OCI-LY1 (cell line): ENCODE measurements at regions not wholly inside any gene's neighbourhood (a gene's known extent, or its start where the extent isn't known, plus 50 kb on each side); places are given as distances from the start of the nearest gene placed in this dataset.
A peak's percentile ranks its signal among the peaks of the same experiment; 100 is the strongest.

ENCODE experiments used
- H2AFZ ChIP-seq: fragments of 200-600 bp; sonication (generic), shearing (Covaris generic); 2 replicates; pipeline ENCODE4 v1.6.0; 2014; ENCODE audit warnings: antibody characterized with exemption, mild to moderate bottlenecking, low read length
- H3F3A ChIP-seq: fragments of 200-600 bp; sonication (generic), shearing (Covaris generic); 2 replicates; pipeline ENCODE4 v1.6.0; 2014; ENCODE audit warnings: mild to moderate bottlenecking, antibody characterized with exemption, low read length, moderate library complexity; ENCODE audit not compliant: insufficient read depth
- H3K27ac ChIP-seq: fragments of 200-600 bp; sonication (generic); 2 replicates; pipeline ENCODE4 v1.5.1; 2014; ENCODE audit warnings: low read length, mixed run types, mild to moderate bottlenecking, low read depth; ENCODE audit not compliant: poor library complexity, severe bottlenecking
- H3K27me3 ChIP-seq: fragments of 200-600 bp; sonication (generic); 2 replicates; pipeline ENCODE4 v1.6.0; 2014; ENCODE audit warnings: antibody characterized with exemption, mild to moderate bottlenecking, low read length, moderate library complexity; ENCODE audit not compliant: insufficient read depth
- H3K36me3 ChIP-seq: fragments of 200-600 bp; sonication (generic); 2 replicates; pipeline ENCODE4 v1.6.1; 2014; ENCODE audit warnings: mild to moderate bottlenecking, antibody characterized with exemption, low read length, moderate library complexity, mixed read lengths; ENCODE audit not compliant: insufficient read depth
- H3K4me1 ChIP-seq: fragments of 200-600 bp; sonication (generic); 2 replicates; pipeline ENCODE4 v1.5.1; 2014; ENCODE audit warnings: mild to moderate bottlenecking, low read length, moderate library complexity; ENCODE audit not compliant: insufficient read depth, severe bottlenecking
- H3K4me2 ChIP-seq: fragments of 200-600 bp; sonication (generic), shearing (Covaris generic); 2 replicates; pipeline ENCODE4 v1.6.1; 2014; ENCODE audit warnings: low read length
- H3K4me3 ChIP-seq: fragments of 200-600 bp; sonication (generic); 2 replicates; pipeline ENCODE4 v1.5.1; 2014; ENCODE audit warnings: low read length, low read depth, mild to moderate bottlenecking, mixed read lengths; ENCODE audit not compliant: poor library complexity, severe bottlenecking
- H3K79me2 ChIP-seq: fragments of 200-600 bp; shearing (Covaris generic); 2 replicates; pipeline ENCODE4 v1.6.1; 2016; ENCODE audit warnings: mixed run types, low read length, mixed read lengths; ENCODE audit not compliant: insufficient read depth
- H3K9ac ChIP-seq: fragments of 200-600 bp; sonication (generic), shearing (Covaris generic); 2 replicates; pipeline ENCODE4 v1.6.1; 2014; ENCODE audit warnings: mild to moderate bottlenecking, low read length, mixed read lengths
- H3K9me2 ChIP-seq: fragments of 200-600 bp; sonication (generic), shearing (Covaris generic); 2 replicates; pipeline ENCODE4 v1.6.1; 2014; ENCODE audit warnings: low read depth, mild to moderate bottlenecking, low read length, mixed read lengths
- H3K9me3 ChIP-seq: fragments of 200-600 bp; shearing (Covaris generic); 2 replicates; pipeline ENCODE4 v1.6.1; 2014; ENCODE audit warnings: low read length, mixed read lengths
- H4K20me1 ChIP-seq: fragments of 200-600 bp; sonication (generic), shearing (Covaris generic); 2 replicates; pipeline ENCODE4 v1.6.0; 2016; ENCODE audit warnings: mild to moderate bottlenecking, low read length; ENCODE audit not compliant: insufficient read depth
- CTCF ChIP-seq: fragments of 200-600 bp; sonication (generic), shearing (Covaris generic); IDR thresholded peaks from 2 replicates; pipeline ENCODE4 v1.5.1; 2017; ENCODE audit warnings: mild to moderate bottlenecking, antibody characterized with exemption, low read length, moderate library complexity, mixed read lengths
- EZH2 ChIP-seq: fragments of 200-600 bp; sonication (generic), shearing (Covaris generic); IDR thresholded peaks from 2 replicates; pipeline ENCODE4 v1.8.0; 2017; ENCODE audit warnings: borderline replicate concordance, mixed run types, mild to moderate bottlenecking, antibody characterized with exemption, low read length, moderate library complexity, mixed read lengths

GRCh38 chr12:14254781-14255180, 110.7 kb upstream of the ATF7IP start:
- TF ChIP-seq CTCF = no peak
- no peak for TF ChIP-seq EZH2
- Histone ChIP-seq H3K79me2 (no peaks in the 10 kb centered on the region), H3K9me2 (no peaks in the 10 kb centered on the region), H3K9me3 (peaks cover 9% of the 10 kb centered on the region; the same call in 1 of the 2 replicates), H3K4me3 (no peak overlapping the region), H3K9ac (no peak overlapping the region), H2AFZ (no peak overlapping the region), H3K27me3 (no peaks in the 10 kb centered on the region), H3K4me2 (no peak overlapping the region), H3F3A (0 out of 2 replicates have a peak, but pooled peaks cover 2% of the 10 kb centered on the region), H3K27ac (no peak overlapping the region), H3K4me1 (peaks cover 39% of the 10 kb centered on the region), H3K36me3 (no peaks in the 10 kb centered on the region; the same call in 1 of the 2 replicates), H4K20me1 (no peaks in the 10 kb centered on the region)

DNA sequence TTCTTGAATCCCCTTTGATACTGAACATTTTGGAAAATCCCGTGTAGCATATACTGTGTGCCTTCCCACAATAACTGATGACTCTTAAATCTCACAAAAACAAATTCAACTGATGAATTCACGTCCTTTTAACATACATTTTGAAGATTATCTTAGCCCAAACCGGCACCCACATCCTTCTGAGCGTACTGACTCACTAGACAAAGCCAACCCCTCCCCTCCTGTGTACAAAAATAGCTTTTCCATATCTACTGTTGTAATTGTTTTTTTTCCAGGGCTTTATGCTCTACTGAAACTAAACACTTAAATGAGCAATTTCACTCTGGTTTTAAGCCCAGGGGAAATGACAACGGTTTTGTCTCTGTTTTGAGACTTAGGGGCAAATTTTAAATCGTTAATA, 109.4 kb upstream of the ATF7IP start:
- no peaks in the 10 kb centered on the region; the same call in 1 of the 2 replicates for H3K36me3 ChIP-seq
- H3K27me3 ChIP-seq = no peaks in the 10 kb centered on the region
- H3K4me2 ChIP-seq = peak overlapping the region; percentile 32
- H2AFZ ChIP-seq = peak overlapping the region; percentile 70
- H3K27ac ChIP-seq = peak overlapping the region; percentile 95
- no peak overlapping the region for H3K4me3 ChIP-seq
- H3K9me3 ChIP-seq = peaks cover 12% of the 10 kb centered on the region; the same call in 1 of the 2 replicates
- no peaks in the 10 kb centered on the region for H4K20me1 ChIP-seq
- H3K9me2 ChIP-seq = no peaks in the 10 kb centered on the region
- H3F3A ChIP-seq = 0 out of 2 replicates have a peak, but pooled peaks cover 2% of the 10 kb centered on the region
- TF ChIP-seq CTCF (no peak), EZH2 (no peak)
- H3K79me2 ChIP-seq = no peaks in the 10 kb centered on the region
- peak overlapping the region; percentile 63 for H3K9ac ChIP-seq
- H3K4me1 ChIP-seq = peaks cover 50% of the 10 kb centered on the region

DNA sequence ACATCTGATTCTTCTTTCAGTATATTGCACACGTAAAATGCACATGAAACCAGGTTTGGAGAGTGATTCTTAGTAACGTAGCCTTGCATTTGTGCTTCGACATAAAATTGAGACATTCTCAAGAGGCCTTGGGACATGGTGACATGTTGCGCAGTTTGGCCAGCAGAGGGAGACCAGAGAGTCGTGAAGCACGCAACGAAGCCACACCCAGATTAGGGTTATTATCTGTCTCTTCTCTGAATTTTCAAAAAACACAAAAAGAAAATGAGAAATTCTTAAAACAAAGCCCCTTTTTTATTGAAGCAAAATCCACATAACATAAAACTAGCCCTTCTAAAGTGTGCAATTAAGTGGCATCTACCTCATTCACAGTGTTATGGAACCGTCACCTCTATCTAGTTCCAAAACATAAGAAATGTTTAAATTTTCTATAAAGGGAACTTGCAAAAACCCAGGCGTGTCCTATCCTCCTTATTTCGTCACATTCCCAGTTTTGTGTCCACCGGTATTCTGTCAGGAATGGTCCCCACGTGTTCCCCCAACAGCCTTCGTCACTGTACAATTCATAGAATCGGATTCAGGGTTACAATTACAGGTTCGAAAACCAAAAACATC, 108.8 kb upstream of the ATF7IP start:
- no peak for TF ChIP-seq EZH2
- TF ChIP-seq CTCF = peak; percentile 89
- Histone ChIP-seq H3K36me3 (no peaks in the 10 kb centered on the region; the same call in 1 of the 2 replicates), H3K79me2 (no peaks in the 10 kb centered on the region), H3F3A (no peaks in the 10 kb centered on the region), H3K4me1 (peaks cover 50% of the 10 kb centered on the region), H3K9me2 (no peaks in the 10 kb centered on the region), H3K9ac (peak overlapping the region; percentile 63), H3K4me2 (peak overlapping the region; percentile 32), H3K9me3 (peaks cover 12% of the 10 kb centered on the region; the same call in 1 of the 2 replicates), H4K20me1 (no peaks in the 10 kb centered on the region), H3K4me3 (peak overlapping the region; percentile 1), H3K27me3 (no peaks in the 10 kb centered on the region), H3K27ac (peak overlapping the region; percentile 95), H2AFZ (peak overlapping the region; percentile 70)
